HFF-Myc (cell line): ENCODE measurements at regions not wholly inside any gene's neighbourhood (a gene's known extent, or its start where the extent isn't known, plus 50 kb on each side); places are given as distances from the start of the nearest gene placed in this dataset.

Source experiments
- DNase-seq: peaks from one replicate; pipeline ENCODE4 v3.0.0-alpha.2; 2011; ENCODE audit warnings: low read depth; ENCODE audit errors: extremely low read depth
- H3K4me3 ChIP-seq: replicated peaks from 2 replicates; pipeline ENCODE4 v1.5.1; 2011; ENCODE audit warnings: low read depth, mild to moderate bottlenecking, control low read depth, low read length
- TF ChIP-seq, protein P1 (sequence below): IDR thresholded peaks from 2 replicates; pipeline ENCODE4 v1.5.1; 2012; ENCODE audit warnings: mild to moderate bottlenecking, low read depth, low read length, control low read depth; ENCODE audit errors: missing control alignments

DNA sequence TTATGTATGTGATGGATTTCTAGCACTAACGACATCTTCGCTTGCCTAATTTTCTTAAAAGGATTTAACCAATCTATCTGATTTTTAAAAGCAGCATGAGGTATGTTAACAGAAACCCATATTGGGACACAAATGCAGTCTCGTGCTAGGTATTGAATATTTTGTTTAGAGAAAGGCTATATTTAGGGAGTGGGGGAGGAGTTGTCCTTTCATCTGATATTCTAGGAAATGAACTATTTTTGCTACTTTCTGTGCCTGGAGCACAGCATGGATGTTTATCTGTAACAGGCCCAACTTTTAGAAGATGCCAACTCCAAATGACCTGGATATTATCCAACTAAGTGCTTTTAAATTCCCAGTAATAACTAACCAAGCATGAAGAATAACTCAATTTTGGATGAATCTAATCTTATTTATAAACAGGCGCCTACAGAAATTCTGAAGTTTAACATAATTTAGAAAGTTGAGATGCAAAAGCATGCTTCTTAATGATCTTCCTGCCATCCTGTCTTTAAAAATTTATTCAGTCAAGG is 317.1 kb upstream of the CHD6 start:
- TF ChIP-seq, protein P1, sequence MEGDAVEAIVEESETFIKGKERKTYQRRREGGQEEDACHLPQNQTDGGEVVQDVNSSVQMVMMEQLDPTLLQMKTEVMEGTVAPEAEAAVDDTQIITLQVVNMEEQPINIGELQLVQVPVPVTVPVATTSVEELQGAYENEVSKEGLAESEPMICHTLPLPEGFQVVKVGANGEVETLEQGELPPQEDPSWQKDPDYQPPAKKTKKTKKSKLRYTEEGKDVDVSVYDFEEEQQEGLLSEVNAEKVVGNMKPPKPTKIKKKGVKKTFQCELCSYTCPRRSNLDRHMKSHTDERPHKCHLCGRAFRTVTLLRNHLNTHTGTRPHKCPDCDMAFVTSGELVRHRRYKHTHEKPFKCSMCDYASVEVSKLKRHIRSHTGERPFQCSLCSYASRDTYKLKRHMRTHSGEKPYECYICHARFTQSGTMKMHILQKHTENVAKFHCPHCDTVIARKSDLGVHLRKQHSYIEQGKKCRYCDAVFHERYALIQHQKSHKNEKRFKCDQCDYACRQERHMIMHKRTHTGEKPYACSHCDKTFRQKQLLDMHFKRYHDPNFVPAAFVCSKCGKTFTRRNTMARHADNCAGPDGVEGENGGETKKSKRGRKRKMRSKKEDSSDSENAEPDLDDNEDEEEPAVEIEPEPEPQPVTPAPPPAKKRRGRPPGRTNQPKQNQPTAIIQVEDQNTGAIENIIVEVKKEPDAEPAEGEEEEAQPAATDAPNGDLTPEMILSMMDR: no peak
- no peak overlapping the region for H3K4me3 ChIP-seq
- DNase-seq: no peak

DNA sequence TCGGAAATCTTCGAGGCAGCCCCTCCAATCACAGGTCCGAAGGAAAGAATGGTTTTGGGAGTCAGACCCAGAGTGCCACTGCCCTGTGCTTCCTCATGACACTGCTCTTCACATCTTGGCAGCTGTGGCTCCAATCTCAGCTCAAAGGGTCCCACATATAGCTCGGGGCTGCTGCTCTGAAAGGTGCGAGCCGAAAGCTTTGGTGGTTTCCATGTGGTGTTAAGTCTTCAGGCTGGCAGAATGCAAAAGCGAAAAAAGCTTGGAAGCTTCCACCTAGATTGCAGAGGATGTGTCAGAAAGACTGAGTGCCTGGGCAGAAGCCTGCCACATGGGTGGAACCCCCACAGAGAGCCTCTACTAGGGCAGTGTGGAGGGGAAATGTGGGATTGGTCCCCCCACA is 314.3 kb upstream of the CHD6 start:
- no peak overlapping the region for H3K4me3 ChIP-seq
- TF ChIP-seq, protein P1: no peak
- DNase-seq: no peak

DNA sequence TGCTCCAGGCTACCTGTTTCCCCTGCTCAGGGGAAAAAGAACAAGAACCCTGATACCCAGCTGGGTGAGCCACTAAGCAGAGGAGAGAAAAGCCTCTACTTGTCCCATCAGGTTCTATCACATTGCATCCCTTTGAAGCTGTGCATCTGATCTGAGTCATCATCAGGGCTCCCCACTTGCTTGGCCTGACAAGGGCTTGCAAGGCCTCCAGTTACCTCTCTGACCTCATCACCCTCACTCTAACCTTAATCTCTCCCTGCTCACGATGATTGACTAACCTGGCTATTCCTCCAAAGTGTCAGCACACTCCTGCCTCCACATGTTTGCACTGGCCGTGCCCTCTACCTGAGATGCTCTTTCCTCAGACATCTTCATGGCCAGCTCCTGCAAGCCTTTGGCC is 309.5 kb upstream of the CHD6 start:
- H3K4me3 ChIP-seq: no peak overlapping the region
- no peak for DNase-seq
- TF ChIP-seq, protein P1: no peak

DNA sequence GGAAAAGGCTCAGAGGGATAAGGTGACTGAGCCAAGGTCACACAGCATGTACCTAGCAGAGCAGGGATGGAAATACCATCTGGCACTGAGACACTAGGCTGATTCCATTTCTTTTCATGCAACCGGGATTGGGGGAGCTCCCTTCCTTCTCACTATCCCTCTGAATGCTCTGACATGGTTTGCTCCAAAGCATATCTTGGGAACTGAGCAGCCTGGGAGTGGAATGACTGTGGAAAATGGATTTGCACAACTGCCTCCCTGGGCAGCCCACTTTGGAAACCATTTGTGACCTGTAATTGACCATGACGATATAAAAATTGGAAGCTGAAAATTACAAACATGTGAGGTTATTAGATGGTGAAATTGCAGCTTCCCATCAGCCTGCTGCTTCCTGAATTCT is 309.0 kb upstream of the CHD6 start:
- no peak overlapping the region for H3K4me3 ChIP-seq
- DNase-seq: no peak
- TF ChIP-seq, protein P1: no peak

DNA sequence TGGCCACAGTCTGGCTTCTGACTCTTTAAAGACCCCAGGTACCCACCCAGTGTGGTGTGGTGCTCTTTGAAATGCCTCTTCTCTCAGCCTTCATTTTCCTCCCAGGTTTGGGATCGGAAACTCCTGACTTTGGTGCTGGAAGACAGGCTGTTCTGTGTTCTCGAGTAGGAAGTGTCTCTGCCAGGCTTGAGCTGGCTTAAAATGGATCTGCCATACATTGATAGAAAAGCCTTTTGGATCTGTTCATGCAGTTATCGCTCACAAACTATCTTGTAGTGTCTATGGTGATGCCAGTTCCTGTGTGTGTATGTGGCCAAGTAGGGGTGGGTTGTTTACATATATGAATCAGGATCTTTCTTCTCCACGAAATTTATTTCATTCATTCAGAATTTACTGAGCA is 307.3 kb upstream of the CHD6 start:
- TF ChIP-seq, protein P1: no peak
- no peak overlapping the region for H3K4me3 ChIP-seq
- no peak for DNase-seq

DNA sequence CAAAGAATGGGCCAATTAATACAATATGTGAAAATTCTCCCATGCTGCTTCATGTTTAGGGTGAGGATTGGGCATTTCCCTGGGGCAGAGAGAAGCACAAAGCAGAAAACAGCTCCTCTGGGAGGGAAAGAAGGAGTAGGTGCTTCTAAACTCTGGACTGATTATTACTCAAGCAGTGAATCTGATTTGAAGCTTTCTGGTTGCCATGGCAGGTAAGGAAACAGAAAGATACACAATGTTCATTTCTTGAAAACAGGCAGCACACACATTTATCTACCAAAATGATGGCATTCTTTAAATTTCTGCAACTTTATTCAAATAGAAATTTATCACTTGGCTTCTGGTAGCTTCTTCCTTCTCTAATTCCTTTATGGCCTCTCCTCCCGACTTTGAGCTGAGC is 305.4 kb upstream of the CHD6 start:
- H3K4me3 ChIP-seq: no peak overlapping the region
- DNase-seq: no peak
- TF ChIP-seq, protein P1: no peak

DNA sequence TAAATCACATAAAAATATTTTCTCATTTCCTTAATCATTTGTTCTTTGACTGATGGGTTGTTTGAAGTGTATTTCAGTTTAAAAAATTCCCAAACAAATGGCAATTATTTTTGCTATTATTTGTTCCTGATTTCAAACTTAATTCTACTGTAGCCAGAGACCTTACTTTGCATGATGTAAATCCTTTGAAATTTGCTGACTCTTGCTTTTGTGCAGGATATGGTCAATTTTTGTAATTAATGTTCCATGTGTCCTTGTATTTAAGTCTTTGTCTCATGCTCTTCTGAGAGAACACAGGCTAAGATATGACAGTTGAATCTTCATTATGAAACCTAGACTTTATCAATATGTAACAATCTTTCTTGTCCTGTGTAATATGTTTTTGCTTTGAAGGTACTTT is 295.0 kb upstream of the CHD6 start:
- H3K4me3 ChIP-seq: no peak overlapping the region
- DNase-seq: no peak
- TF ChIP-seq, protein P1: no peak
